ENCODE measurements at regions not wholly inside any gene's neighbourhood (a gene's known extent, or its start where the extent isn't known, plus 50 kb on each side); places are given as distances from the start of the nearest gene placed in this dataset.

- H3K27me3 ChIP-seq (ENCODE audit: insufficient read depth, poor library complexity, severe bottlenecking): no peaks in the 10 kb centered on the region
- DNase-seq (ENCODE audit: low read depth in 1 of 2, low spot score in 1 of 2): no peak
- TF ChIP-seq, protein P1, sequence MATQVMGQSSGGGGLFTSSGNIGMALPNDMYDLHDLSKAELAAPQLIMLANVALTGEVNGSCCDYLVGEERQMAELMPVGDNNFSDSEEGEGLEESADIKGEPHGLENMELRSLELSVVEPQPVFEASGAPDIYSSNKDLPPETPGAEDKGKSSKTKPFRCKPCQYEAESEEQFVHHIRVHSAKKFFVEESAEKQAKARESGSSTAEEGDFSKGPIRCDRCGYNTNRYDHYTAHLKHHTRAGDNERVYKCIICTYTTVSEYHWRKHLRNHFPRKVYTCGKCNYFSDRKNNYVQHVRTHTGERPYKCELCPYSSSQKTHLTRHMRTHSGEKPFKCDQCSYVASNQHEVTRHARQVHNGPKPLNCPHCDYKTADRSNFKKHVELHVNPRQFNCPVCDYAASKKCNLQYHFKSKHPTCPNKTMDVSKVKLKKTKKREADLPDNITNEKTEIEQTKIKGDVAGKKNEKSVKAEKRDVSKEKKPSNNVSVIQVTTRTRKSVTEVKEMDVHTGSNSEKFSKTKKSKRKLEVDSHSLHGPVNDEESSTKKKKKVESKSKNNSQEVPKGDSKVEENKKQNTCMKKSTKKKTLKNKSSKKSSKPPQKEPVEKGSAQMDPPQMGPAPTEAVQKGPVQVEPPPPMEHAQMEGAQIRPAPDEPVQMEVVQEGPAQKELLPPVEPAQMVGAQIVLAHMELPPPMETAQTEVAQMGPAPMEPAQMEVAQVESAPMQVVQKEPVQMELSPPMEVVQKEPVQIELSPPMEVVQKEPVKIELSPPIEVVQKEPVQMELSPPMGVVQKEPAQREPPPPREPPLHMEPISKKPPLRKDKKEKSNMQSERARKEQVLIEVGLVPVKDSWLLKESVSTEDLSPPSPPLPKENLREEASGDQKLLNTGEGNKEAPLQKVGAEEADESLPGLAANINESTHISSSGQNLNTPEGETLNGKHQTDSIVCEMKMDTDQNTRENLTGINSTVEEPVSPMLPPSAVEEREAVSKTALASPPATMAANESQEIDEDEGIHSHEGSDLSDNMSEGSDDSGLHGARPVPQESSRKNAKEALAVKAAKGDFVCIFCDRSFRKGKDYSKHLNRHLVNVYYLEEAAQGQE (IDR thresholded peaks at IDR 0.05; ENCODE audit: insufficient replicate concordance, low read depth): no peak
- no peak for TF ChIP-seq POLR2AphosphoS5 (IDR thresholded peaks at IDR 0.05; ENCODE audit: low read depth)
- TF ChIP-seq CTCF (IDR thresholded peaks at IDR 0.05; ENCODE audit: insufficient read depth, low read length): no peak
- TF ChIP-seq GABPA (IDR thresholded peaks at IDR 0.05; ENCODE audit: low read depth): no peak
- TF ChIP-seq SPI1 (IDR thresholded peaks at IDR 0.05; ENCODE audit: borderline replicate concordance, low read depth): no peak
Observed at GRCh38 chr6:21511891-21512550, 81.5 kb upstream of the SOX4 start.

DNA sequence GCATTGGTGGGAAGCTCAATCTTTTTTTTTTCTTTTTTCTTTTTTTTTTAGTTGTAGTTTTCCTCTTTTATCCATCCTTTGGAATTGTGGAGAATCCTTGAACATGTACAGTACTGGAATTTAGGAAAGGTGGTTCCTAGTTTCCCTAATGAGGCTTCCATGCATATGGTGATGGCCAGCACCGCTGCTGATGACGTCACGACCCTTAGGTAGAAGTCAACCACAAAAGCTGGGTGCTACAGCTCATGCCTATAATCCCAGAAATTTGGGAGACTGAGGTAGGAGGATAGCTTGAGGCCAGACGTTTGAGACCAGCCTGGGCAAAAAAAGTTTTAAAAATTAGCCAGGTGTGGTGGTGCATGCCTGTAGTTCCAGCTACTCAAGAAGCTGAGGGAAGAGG lies 79.3 kb upstream of the SOX4 start:
- TF ChIP-seq, protein P1 (IDR thresholded peaks at IDR 0.05; ENCODE audit: insufficient replicate concordance, low read depth): no peak
- TF ChIP-seq GABPA (IDR thresholded peaks at IDR 0.05; ENCODE audit: low read depth): no peak
- TF ChIP-seq SPI1 (IDR thresholded peaks at IDR 0.05; ENCODE audit: borderline replicate concordance, low read depth): no peak
- no peak for TF ChIP-seq POLR2AphosphoS5 (IDR thresholded peaks at IDR 0.05; ENCODE audit: low read depth)
- TF ChIP-seq CTCF (IDR thresholded peaks at IDR 0.05; ENCODE audit: insufficient read depth, low read length): no peak
- Histone ChIP-seq H3K27ac (replicated peaks) (no peak overlapping the region), H3K27me3 (ENCODE audit: insufficient read depth, poor library complexity, severe bottlenecking) (peaks cover 2% of the 10 kb centered on the region)

More at GRCh38 chr6:21511891-21512550, 81.5 kb upstream of the SOX4 start:
- H3K4me3 ChIP-seq (replicated peaks; ENCODE audit: insufficient read depth, low read length): no peak overlapping the region
- H3K27ac ChIP-seq (replicated peaks): no peak overlapping the region

GRCh38 chr6:21518317-21518716 lies 75.2 kb upstream of the SOX4 start:
- DNase-seq (ENCODE audit: low read depth in 1 of 2, low spot score in 1 of 2): no peak
- H3K4me3 ChIP-seq (replicated peaks; ENCODE audit: insufficient read depth, low read length): no peak overlapping the region
- peaks cover 2% of the 10 kb centered on the region for H3K27me3 ChIP-seq (ENCODE audit: insufficient read depth, poor library complexity, severe bottlenecking)
- TF ChIP-seq, protein P1 (IDR thresholded peaks at IDR 0.05; ENCODE audit: insufficient replicate concordance, low read depth): no peak
- no peak for TF ChIP-seq CTCF (IDR thresholded peaks at IDR 0.05; ENCODE audit: insufficient read depth, low read length)
- no peak for TF ChIP-seq POLR2AphosphoS5 (IDR thresholded peaks at IDR 0.05; ENCODE audit: low read depth)
- TF ChIP-seq SPI1 (IDR thresholded peaks at IDR 0.05; ENCODE audit: borderline replicate concordance, low read depth): no peak
- TF ChIP-seq GABPA (IDR thresholded peaks at IDR 0.05; ENCODE audit: low read depth): no peak
- no peak overlapping the region for H3K27ac ChIP-seq (replicated peaks)

More for the DNA sequence above, 79.3 kb upstream of the SOX4 start:
- DNase-seq (ENCODE audit: low read depth in 1 of 2, low spot score in 1 of 2): no peak
- H3K4me3 ChIP-seq (replicated peaks; ENCODE audit: insufficient read depth, low read length): no peak overlapping the region

Data from HL-60 (cell line).